Kidney epithelial cell (primary cell): ENCODE measurements at regions not wholly inside any gene's neighbourhood (a gene's known extent, or its start where the extent isn't known, plus 50 kb on each side); places are given as distances from the start of the nearest gene placed in this dataset.

Experiments
- DNase-seq: peaks from one replicate; pipeline ENCODE4 v3.0.0-alpha.2; 2010; ENCODE audit warnings: low read depth
- H3K27me3 ChIP-seq: 2 replicates; pipeline ENCODE4 v1.6.0; 2011; ENCODE audit warnings: low read length; ENCODE audit not compliant: control insufficient read depth, insufficient read depth
- H3K36me3 ChIP-seq: 2 replicates; pipeline ENCODE4 v1.5.1; 2011; ENCODE audit warnings: low read length; ENCODE audit not compliant: control insufficient read depth, insufficient read depth
- H3K4me3 ChIP-seq: 2 replicates; pipeline ENCODE4 v1.5.1; 2011; ENCODE audit warnings: low read depth, mild to moderate bottlenecking, control low read depth, low read length
- TF ChIP-seq, protein P1 (sequence below): IDR thresholded peaks from 2 replicates; pipeline ENCODE4 v1.5.1; 2011; ENCODE audit warnings: mild to moderate bottlenecking, moderate library complexity, low read length, control low read depth, inconsistent platforms; ENCODE audit not compliant: insufficient read depth, poor library complexity, severe bottlenecking

GRCh38 chr21:25501996-25502665 is 105.2 kb downstream of the MRPL39 start:
- Histone ChIP-seq H3K27me3 (no peaks in the 10 kb centered on the region), H3K36me3 (no peaks in the 10 kb centered on the region), H3K4me3 (no peak overlapping the region)
- no peak for DNase-seq
- TF ChIP-seq, protein P1, sequence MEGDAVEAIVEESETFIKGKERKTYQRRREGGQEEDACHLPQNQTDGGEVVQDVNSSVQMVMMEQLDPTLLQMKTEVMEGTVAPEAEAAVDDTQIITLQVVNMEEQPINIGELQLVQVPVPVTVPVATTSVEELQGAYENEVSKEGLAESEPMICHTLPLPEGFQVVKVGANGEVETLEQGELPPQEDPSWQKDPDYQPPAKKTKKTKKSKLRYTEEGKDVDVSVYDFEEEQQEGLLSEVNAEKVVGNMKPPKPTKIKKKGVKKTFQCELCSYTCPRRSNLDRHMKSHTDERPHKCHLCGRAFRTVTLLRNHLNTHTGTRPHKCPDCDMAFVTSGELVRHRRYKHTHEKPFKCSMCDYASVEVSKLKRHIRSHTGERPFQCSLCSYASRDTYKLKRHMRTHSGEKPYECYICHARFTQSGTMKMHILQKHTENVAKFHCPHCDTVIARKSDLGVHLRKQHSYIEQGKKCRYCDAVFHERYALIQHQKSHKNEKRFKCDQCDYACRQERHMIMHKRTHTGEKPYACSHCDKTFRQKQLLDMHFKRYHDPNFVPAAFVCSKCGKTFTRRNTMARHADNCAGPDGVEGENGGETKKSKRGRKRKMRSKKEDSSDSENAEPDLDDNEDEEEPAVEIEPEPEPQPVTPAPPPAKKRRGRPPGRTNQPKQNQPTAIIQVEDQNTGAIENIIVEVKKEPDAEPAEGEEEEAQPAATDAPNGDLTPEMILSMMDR, result no peak

DNA sequence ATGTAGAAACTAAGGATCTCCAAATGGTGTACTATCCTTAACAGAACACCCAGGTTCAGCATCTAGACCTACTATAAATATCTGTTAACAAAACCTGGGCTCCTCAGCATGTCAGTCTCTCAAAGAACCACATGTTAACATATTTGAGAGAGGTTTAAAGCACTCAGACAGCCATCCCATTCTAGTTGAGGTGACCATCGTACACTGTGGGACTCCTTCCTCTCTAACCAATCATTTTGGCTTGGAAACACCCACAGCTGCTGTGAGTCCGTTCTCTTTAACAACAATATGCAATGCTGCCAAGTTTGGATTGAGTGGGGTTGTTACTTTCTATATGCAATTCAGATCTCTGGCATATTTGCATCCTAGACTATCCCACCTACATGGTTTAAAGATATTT is 105.8 kb downstream of the MRPL39 start:
- TF ChIP-seq, protein P1, result no peak
- H3K27me3 ChIP-seq, result no peaks in the 10 kb centered on the region
- H3K4me3 ChIP-seq, result no peak overlapping the region
- no peaks in the 10 kb centered on the region for H3K36me3 ChIP-seq
- DNase-seq, result no peak

- no peak for DNase-seq
- Histone ChIP-seq H3K4me3 (no peak overlapping the region), H3K36me3 (no peaks in the 10 kb centered on the region), H3K27me3 (no peaks in the 10 kb centered on the region)
- TF ChIP-seq, protein P1, result no peak
These were observed 106.7 kb downstream of the MRPL39 start for GRCh38 chr21:25500598-25500997.

- no peaks in the 10 kb centered on the region for H3K36me3 ChIP-seq
- TF ChIP-seq, protein P1, result no peak
- peak; percentile 52 for DNase-seq
- H3K4me3 ChIP-seq, result no peak overlapping the region
- H3K27me3 ChIP-seq, result no peaks in the 10 kb centered on the region
These were observed 110.3 kb downstream of the MRPL39 start for GRCh38 chr21:25496825-25497482.

DNA sequence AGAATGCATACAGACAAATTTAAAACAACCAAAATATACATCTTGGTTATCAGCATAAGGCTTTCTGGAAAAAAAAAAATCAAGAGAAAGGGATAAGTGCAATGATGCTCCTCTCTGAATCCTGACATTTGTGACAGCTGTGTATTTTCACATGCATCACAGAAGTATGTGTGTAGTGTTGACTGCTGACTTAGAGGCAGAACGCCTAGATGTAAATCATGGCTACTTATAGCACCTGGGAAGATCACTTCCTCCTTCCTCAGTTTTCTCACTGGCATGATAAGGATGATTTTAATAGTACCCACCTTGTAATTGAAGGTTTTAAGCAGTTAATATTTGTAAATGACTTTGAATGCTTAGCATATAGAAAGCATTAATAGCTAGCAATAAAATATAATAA is 112.5 kb downstream of the MRPL39 start:
- TF ChIP-seq, protein P1, result no peak
- Histone ChIP-seq H3K36me3 (no peaks in the 10 kb centered on the region), H3K4me3 (no peak overlapping the region), H3K27me3 (no peaks in the 10 kb centered on the region)
- DNase-seq, result no peak
